Activated naive CD4-positive, alpha-beta T cell treated with anti-CD3 and anti-CD28 coated beads, Interleukin-2, amount 10 ng/mL, durations not matched to agents 7 days and 5 days (primary cell): ENCODE measurements at regions not wholly inside any gene's neighbourhood (a gene's known extent, or its start where the extent isn't known, plus 50 kb on each side); places are given as distances from the start of the nearest gene placed in this dataset.

Source experiments
- CTCF ChIA-PET: fragments of 350-600 bp; sonication (Branson Sonifier 250); formaldehyde crosslinking; loops from one replicate; lab custom pipeline; 2021; ENCODE audit warnings: antibody characterized with exemption; lab: Charles Lee
- DNase-seq: peaks from one replicate; pipeline ENCODE4 v3.0.0-alpha.2; 2020
- H3K27ac Mint-ChIP-seq: one replicate; pipeline ENCODE4 v1.8.0; 2021; ENCODE audit warnings: mild to moderate bottlenecking, moderate library complexity, mixed read lengths
- H3K27me3 Mint-ChIP-seq: one replicate; pipeline ENCODE4 v1.8.0; 2021; ENCODE audit warnings: mild to moderate bottlenecking, mixed read lengths
- H3K36me3 Mint-ChIP-seq: one replicate; pipeline ENCODE4 v1.8.0; 2021; ENCODE audit warnings: mixed read lengths
- H3K4me1 Mint-ChIP-seq: one replicate; pipeline ENCODE4 v1.8.0; 2021; ENCODE audit warnings: mixed read lengths
- H3K4me3 Mint-ChIP-seq: one replicate; pipeline ENCODE4 v1.8.0; 2021; ENCODE audit warnings: mild to moderate bottlenecking, moderate library complexity, mixed read lengths
- H3K9me3 Mint-ChIP-seq: one replicate; pipeline ENCODE4 v1.8.0; 2021; ENCODE audit warnings: mixed read lengths

- Mint-ChIP-seq H3K27me3 (no peaks in the 10 kb centered on the region), H3K9me3 (peaks cover 7% of the 10 kb centered on the region), H3K4me3 (no peak overlapping the region), H3K27ac (no peak overlapping the region), H3K4me1 (no peaks in the 10 kb centered on the region), H3K36me3 (no peaks in the 10 kb centered on the region)
- DNase-seq: no peak
- CTCF ChIA-PET: no interaction called here
Measured at GRCh38 chr7:145696071-145696470, 420.5 kb upstream of the CNTNAP2 start.

- CTCF ChIA-PET: no interaction called here
- H3K27me3 Mint-ChIP-seq: no peaks in the 10 kb centered on the region
- H3K27ac Mint-ChIP-seq: no peak overlapping the region
- H3K36me3 Mint-ChIP-seq: no peaks in the 10 kb centered on the region
- H3K9me3 Mint-ChIP-seq: peaks cover 6% of the 10 kb centered on the region
- H3K4me1 Mint-ChIP-seq: no peaks in the 10 kb centered on the region
- DNase-seq: no peak
- no peak overlapping the region for H3K4me3 Mint-ChIP-seq
Measured at GRCh38 chr7:145692237-145692950, 424.2 kb upstream of the CNTNAP2 start.

GRCh38 chr7:145691377-145691914, 425.2 kb upstream of the CNTNAP2 start:
- H3K4me3 Mint-ChIP-seq: no peak overlapping the region
- H3K36me3 Mint-ChIP-seq: no peaks in the 10 kb centered on the region
- no peak overlapping the region for H3K27ac Mint-ChIP-seq
- no peaks in the 10 kb centered on the region for H3K27me3 Mint-ChIP-seq
- DNase-seq: no peak
- H3K4me1 Mint-ChIP-seq: no peaks in the 10 kb centered on the region
- H3K9me3 Mint-ChIP-seq: peaks cover 6% of the 10 kb centered on the region
- CTCF ChIA-PET: no interaction called here

DNA sequence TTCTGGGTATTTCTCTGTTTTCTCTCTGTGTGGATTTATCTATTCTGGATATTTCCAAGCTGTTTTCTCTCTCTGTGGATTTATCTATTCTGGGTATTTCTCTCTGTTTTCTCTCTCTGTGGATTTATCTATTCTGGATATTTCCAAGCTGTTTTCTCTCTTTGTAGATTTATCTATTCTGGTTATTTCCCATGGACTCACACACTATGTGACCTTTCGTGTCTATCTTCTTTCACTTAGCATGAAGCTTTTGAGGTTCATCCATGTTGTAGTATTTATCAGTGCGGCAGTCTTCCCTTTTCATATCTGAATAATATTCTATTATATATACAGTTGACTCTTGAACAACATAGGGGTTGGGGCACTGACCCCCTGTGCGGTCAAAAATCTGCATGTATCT, 435.0 kb upstream of the CNTNAP2 start:
- Mint-ChIP-seq H3K4me3 (no peak overlapping the region), H3K4me1 (no peaks in the 10 kb centered on the region), H3K9me3 (peaks cover 4% of the 10 kb centered on the region), H3K27me3 (no peaks in the 10 kb centered on the region), H3K27ac (no peak overlapping the region), H3K36me3 (no peaks in the 10 kb centered on the region)
- no peak for DNase-seq
- CTCF ChIA-PET: no interaction called here

- H3K27ac Mint-ChIP-seq: no peak overlapping the region
- DNase-seq: no peak
- H3K4me1 Mint-ChIP-seq: no peaks in the 10 kb centered on the region
- H3K36me3 Mint-ChIP-seq: no peaks in the 10 kb centered on the region
- CTCF ChIA-PET: no interaction called here
- H3K27me3 Mint-ChIP-seq: no peaks in the 10 kb centered on the region
- H3K4me3 Mint-ChIP-seq: no peak overlapping the region
- H3K9me3 Mint-ChIP-seq: peaks cover 4% of the 10 kb centered on the region
Measured at GRCh38 chr7:145681159-145681558, 435.4 kb upstream of the CNTNAP2 start.

- H3K27ac Mint-ChIP-seq: no peak overlapping the region
- peaks cover 28% of the 10 kb centered on the region for H3K9me3 Mint-ChIP-seq
- H3K4me3 Mint-ChIP-seq: no peak overlapping the region
- no peaks in the 10 kb centered on the region for H3K4me1 Mint-ChIP-seq
- no peaks in the 10 kb centered on the region for H3K27me3 Mint-ChIP-seq
- no peaks in the 10 kb centered on the region for H3K36me3 Mint-ChIP-seq
- no peak for DNase-seq
- CTCF ChIA-PET: no interaction called here
Measured at GRCh38 chr7:145665499-145666258, 450.9 kb upstream of the CNTNAP2 start.

DNA sequence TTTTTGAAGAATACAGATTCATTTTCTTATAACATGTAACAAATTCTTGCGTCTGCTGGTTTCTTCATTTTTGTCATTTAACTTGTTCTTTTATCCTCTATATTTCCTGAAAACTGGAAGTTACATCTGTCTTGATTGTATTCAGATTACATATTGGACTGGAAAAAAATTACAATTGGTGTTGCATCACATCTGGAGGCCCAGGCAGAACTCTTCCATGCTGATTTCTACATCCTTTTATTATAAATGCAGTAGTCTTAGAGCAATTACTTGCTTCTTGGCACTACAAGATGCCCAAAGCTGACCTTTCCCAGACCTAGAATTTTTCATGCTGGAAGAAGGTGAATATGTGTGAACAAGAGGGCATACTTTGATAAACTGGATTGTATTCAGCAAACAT, 460.9 kb upstream of the CNTNAP2 start:
- no peak for DNase-seq
- Mint-ChIP-seq H3K4me3 (no peak overlapping the region), H3K36me3 (no peaks in the 10 kb centered on the region), H3K27me3 (no peaks in the 10 kb centered on the region), H3K9me3 (peaks cover 3% of the 10 kb centered on the region), H3K27ac (no peak overlapping the region), H3K4me1 (no peaks in the 10 kb centered on the region)
- CTCF ChIA-PET: no interaction called here

- no peaks in the 10 kb centered on the region for H3K36me3 Mint-ChIP-seq
- no peak overlapping the region for H3K4me3 Mint-ChIP-seq
- H3K27ac Mint-ChIP-seq: no peak overlapping the region
- CTCF ChIA-PET: no interaction called here
- H3K27me3 Mint-ChIP-seq: no peaks in the 10 kb centered on the region
- DNase-seq: no peak
- H3K4me1 Mint-ChIP-seq: no peaks in the 10 kb centered on the region
- H3K9me3 Mint-ChIP-seq: peaks cover 18% of the 10 kb centered on the region
Measured at GRCh38 chr7:145645135-145645515, 471.5 kb upstream of the CNTNAP2 start.

GRCh38 chr7:145644426-145645134, 472.0 kb upstream of the CNTNAP2 start:
- no peak overlapping the region for H3K27ac Mint-ChIP-seq
- CTCF ChIA-PET: no interaction called here
- no peaks in the 10 kb centered on the region for H3K27me3 Mint-ChIP-seq
- peaks cover 19% of the 10 kb centered on the region for H3K9me3 Mint-ChIP-seq
- H3K4me1 Mint-ChIP-seq: no peaks in the 10 kb centered on the region
- no peak for DNase-seq
- no peak overlapping the region for H3K4me3 Mint-ChIP-seq
- H3K36me3 Mint-ChIP-seq: no peaks in the 10 kb centered on the region

GRCh38 chr7:145643981-145644380, 472.6 kb upstream of the CNTNAP2 start:
- no peaks in the 10 kb centered on the region for H3K4me1 Mint-ChIP-seq
- H3K4me3 Mint-ChIP-seq: no peak overlapping the region
- CTCF ChIA-PET: no interaction called here
- no peak for DNase-seq
- no peaks in the 10 kb centered on the region for H3K27me3 Mint-ChIP-seq
- H3K9me3 Mint-ChIP-seq: peaks cover 19% of the 10 kb centered on the region
- H3K36me3 Mint-ChIP-seq: no peaks in the 10 kb centered on the region
- no peak overlapping the region for H3K27ac Mint-ChIP-seq

GRCh38 chr7:145633513-145633912, 483.1 kb upstream of the CNTNAP2 start:
- CTCF ChIA-PET: no interaction called here
- Mint-ChIP-seq H3K9me3 (peaks cover 12% of the 10 kb centered on the region), H3K4me1 (no peaks in the 10 kb centered on the region), H3K27me3 (no peaks in the 10 kb centered on the region), H3K4me3 (no peak overlapping the region), H3K27ac (no peak overlapping the region), H3K36me3 (no peaks in the 10 kb centered on the region)
- DNase-seq: no peak

GRCh38 chr7:145624618-145625017, 492.0 kb upstream of the CNTNAP2 start:
- Mint-ChIP-seq H3K27ac (no peak overlapping the region), H3K9me3 (peaks cover 16% of the 10 kb centered on the region), H3K4me1 (no peaks in the 10 kb centered on the region), H3K36me3 (no peaks in the 10 kb centered on the region), H3K27me3 (no peaks in the 10 kb centered on the region), H3K4me3 (no peak overlapping the region)
- no peak for DNase-seq
- CTCF ChIA-PET: no interaction called here

DNA sequence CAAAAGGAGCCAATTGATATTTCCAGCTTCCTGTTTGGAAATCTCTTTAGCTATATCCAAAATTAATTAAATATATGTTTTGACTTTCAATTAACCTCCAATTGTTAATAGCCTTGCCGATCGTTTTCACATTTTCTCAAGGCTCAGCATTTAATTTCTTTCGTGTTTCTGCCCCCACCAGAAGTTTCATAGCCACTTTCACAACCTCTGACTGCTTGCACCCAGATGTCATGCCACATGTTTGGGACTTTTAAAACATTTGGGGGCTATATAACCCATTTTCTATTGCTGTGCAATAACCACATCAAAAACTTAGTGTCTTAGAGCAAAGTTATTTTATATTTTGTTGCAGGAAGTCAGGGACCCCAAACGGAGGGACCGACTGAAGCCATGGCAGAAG, 510.6 kb upstream of the CNTNAP2 start:
- no peak for DNase-seq
- Mint-ChIP-seq H3K27ac (no peak overlapping the region), H3K4me3 (no peak overlapping the region), H3K36me3 (no peaks in the 10 kb centered on the region), H3K9me3 (peaks cover 24% of the 10 kb centered on the region), H3K27me3 (no peaks in the 10 kb centered on the region), H3K4me1 (no peaks in the 10 kb centered on the region)
- CTCF ChIA-PET: no interaction called here

- DNase-seq: no peak
- Mint-ChIP-seq H3K36me3 (no peaks in the 10 kb centered on the region), H3K27me3 (no peaks in the 10 kb centered on the region), H3K4me1 (no peaks in the 10 kb centered on the region), H3K4me3 (no peak overlapping the region), H3K9me3 (peaks cover 11% of the 10 kb centered on the region), H3K27ac (no peak overlapping the region)
- CTCF ChIA-PET: no interaction called here
Measured at GRCh38 chr7:145599376-145599775, 517.2 kb upstream of the CNTNAP2 start.
